ENCODE measurements at regions not wholly inside any gene's neighbourhood (a gene's known extent, or its start where the extent isn't known, plus 50 kb on each side); places are given as distances from the start of the nearest gene placed in this dataset.

GRCh38 chrX:79452881-79453280 lies 85.7 kb upstream of the ITM2A start:
- no peak for DNase-seq (ENCODE audit: low spot score)
- Histone ChIP-seq H3K4me3 (no peak overlapping the region), H3K27ac (no peak overlapping the region), H3K36me3 (no peaks in the 10 kb centered on the region), H3F3A (ENCODE audit: low read depth) (no peaks in the 10 kb centered on the region), H3K27me3 (no peaks in the 10 kb centered on the region), H3K4me1 (no peaks in the 10 kb centered on the region), H3K4me2 (no peak overlapping the region), H2AFZ (replicated peaks) (no peak overlapping the region), H3K79me2 (ENCODE audit: low read depth) (no peaks in the 10 kb centered on the region), H3K9ac (no peak overlapping the region), H4K20me1 (ENCODE audit: low read depth) (no peaks in the 10 kb centered on the region), H3K9me3 (ENCODE audit: low read depth) (peaks cover under 1% of the 10 kb centered on the region)
- peaks cover 3% of the 10 kb centered on the region for H3K9me3 Mint-ChIP-seq
- TF ChIP-seq EZH2 (IDR thresholded peaks at IDR 0.05) (no peak), EZH2phosphoT487 (IDR thresholded peaks at IDR 0.05) (no peak)
- TF ChIP-seq, protein P1, sequence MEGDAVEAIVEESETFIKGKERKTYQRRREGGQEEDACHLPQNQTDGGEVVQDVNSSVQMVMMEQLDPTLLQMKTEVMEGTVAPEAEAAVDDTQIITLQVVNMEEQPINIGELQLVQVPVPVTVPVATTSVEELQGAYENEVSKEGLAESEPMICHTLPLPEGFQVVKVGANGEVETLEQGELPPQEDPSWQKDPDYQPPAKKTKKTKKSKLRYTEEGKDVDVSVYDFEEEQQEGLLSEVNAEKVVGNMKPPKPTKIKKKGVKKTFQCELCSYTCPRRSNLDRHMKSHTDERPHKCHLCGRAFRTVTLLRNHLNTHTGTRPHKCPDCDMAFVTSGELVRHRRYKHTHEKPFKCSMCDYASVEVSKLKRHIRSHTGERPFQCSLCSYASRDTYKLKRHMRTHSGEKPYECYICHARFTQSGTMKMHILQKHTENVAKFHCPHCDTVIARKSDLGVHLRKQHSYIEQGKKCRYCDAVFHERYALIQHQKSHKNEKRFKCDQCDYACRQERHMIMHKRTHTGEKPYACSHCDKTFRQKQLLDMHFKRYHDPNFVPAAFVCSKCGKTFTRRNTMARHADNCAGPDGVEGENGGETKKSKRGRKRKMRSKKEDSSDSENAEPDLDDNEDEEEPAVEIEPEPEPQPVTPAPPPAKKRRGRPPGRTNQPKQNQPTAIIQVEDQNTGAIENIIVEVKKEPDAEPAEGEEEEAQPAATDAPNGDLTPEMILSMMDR (IDR thresholded peaks at IDR 0.05), result no peak
- no peak overlapping the region for H3K4me3 Mint-ChIP-seq
- no peaks in the 10 kb centered on the region for H3K4me1 Mint-ChIP-seq
- H3K27me3 Mint-ChIP-seq (ENCODE audit: insufficient read depth, low read depth), result no peaks in the 10 kb centered on the region
- no peaks in the 10 kb centered on the region for H3K36me3 Mint-ChIP-seq
- no peak overlapping the region for H3K27ac Mint-ChIP-seq

DNA sequence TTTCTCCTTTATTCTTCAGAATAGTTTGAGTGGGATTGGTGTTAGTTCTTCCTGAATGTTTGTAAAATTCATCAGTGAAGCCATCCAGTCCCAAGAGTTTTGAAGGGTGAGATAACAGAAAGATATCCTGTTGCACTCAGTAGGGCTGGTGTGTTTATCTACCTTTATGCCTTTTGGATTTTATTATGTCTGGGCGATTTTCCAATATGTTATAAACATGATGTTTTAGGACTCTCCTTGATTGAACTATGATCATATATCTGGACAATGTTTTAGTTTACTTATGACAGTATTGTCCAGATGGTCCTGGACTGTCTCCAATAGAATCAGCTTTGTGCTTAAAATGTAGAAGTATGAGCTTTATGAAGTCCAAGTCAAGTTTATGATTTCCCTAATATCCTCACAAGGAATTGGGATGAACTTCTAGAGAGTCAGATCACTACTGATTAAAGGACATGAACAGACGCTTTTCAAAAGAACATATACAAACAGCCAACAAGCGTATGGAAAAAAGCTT lies 77.6 kb upstream of the ITM2A start:
- H3K79me2 ChIP-seq (ENCODE audit: low read depth), result no peaks in the 10 kb centered on the region
- Mint-ChIP-seq H3K9me3 (no peaks in the 10 kb centered on the region), H3K36me3 (no peaks in the 10 kb centered on the region), H3K4me3 (no peak overlapping the region), H3K27me3 (ENCODE audit: insufficient read depth, low read depth) (no peaks in the 10 kb centered on the region), H3K27ac (no peak overlapping the region), H3K4me1 (no peaks in the 10 kb centered on the region)
- no peaks in the 10 kb centered on the region for H3K4me1 ChIP-seq
- no peaks in the 10 kb centered on the region for H3K27me3 ChIP-seq
- H2AFZ ChIP-seq (replicated peaks), result no peak overlapping the region
- H3K36me3 ChIP-seq, result no peaks in the 10 kb centered on the region
- no peaks in the 10 kb centered on the region for H4K20me1 ChIP-seq (ENCODE audit: low read depth)
- DNase-seq (ENCODE audit: low spot score), result no peak
- no peak overlapping the region for H3K27ac ChIP-seq
- TF ChIP-seq EZH2phosphoT487 (IDR thresholded peaks at IDR 0.05) (no peak), EZH2 (IDR thresholded peaks at IDR 0.05) (no peak)
- TF ChIP-seq, protein P1 (IDR thresholded peaks at IDR 0.05), result no peak
- H3F3A ChIP-seq (ENCODE audit: low read depth), result no peaks in the 10 kb centered on the region
- H3K9me3 ChIP-seq (ENCODE audit: low read depth), result no peaks in the 10 kb centered on the region
- no peak overlapping the region for H3K4me3 ChIP-seq
- no peak overlapping the region for H3K9ac ChIP-seq
- no peak overlapping the region for H3K4me2 ChIP-seq

DNA sequence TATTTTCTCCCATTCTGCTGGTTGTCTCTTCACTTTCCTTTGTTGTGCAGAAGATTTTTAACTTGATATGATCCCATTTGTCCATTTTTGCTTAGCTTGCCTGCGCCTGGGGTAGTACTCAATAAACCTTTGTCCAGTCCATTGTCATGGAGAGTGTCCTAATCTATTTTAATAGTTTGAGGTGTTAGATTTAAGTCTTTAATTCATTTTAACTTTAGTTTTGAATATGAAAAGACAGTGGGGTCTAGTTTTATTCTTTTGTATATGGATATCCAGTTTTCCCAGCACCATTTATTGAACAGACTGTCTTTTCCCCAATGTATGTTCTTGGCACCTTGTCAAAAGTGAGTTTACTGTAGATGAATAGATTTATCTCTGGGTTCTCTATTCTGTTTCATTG lies 76.0 kb upstream of the ITM2A start:
- Histone ChIP-seq H2AFZ (replicated peaks) (no peak overlapping the region), H3K36me3 (no peaks in the 10 kb centered on the region), H3K4me3 (no peak overlapping the region), H4K20me1 (ENCODE audit: low read depth) (no peaks in the 10 kb centered on the region), H3K9me3 (ENCODE audit: low read depth) (no peaks in the 10 kb centered on the region), H3F3A (ENCODE audit: low read depth) (no peaks in the 10 kb centered on the region), H3K27ac (no peak overlapping the region), H3K27me3 (no peaks in the 10 kb centered on the region), H3K4me2 (no peak overlapping the region), H3K9ac (no peak overlapping the region), H3K4me1 (no peaks in the 10 kb centered on the region), H3K79me2 (ENCODE audit: low read depth) (no peaks in the 10 kb centered on the region)
- H3K27me3 Mint-ChIP-seq (ENCODE audit: insufficient read depth, low read depth), result no peaks in the 10 kb centered on the region
- no peak for DNase-seq (ENCODE audit: low spot score)
- H3K9me3 Mint-ChIP-seq, result no peaks in the 10 kb centered on the region
- TF ChIP-seq, protein P1 (IDR thresholded peaks at IDR 0.05), result no peak
- TF ChIP-seq EZH2phosphoT487 (IDR thresholded peaks at IDR 0.05) (no peak), EZH2 (IDR thresholded peaks at IDR 0.05) (no peak)
- H3K36me3 Mint-ChIP-seq, result no peaks in the 10 kb centered on the region
- no peak overlapping the region for H3K4me3 Mint-ChIP-seq
- no peaks in the 10 kb centered on the region for H3K4me1 Mint-ChIP-seq
- no peak overlapping the region for H3K27ac Mint-ChIP-seq
